Panc1 (cell line): ENCODE measurements at regions not wholly inside any gene's neighbourhood (a gene's known extent, or its start where the extent isn't known, plus 50 kb on each side); places are given as distances from the start of the nearest gene placed in this dataset.

Experiments used
- ATAC-seq: fragments of 200-7000 bp; cut with Tn5 transposase; 2 replicates; pipeline ENCODE4 v1.9.1; 2020; ENCODE audit warnings: mild to moderate bottlenecking, moderate library complexity
- BruUV-seq: library from RNA; stranded (reverse); fragments of 400-500 nt; replicated peaks from 2 replicates; lab custom pipeline; 2021; lab: Mats Ljungman, UMichigan
- CTCF ChIA-PET: fragments of 300-600 bp; sonication (Branson Sonifier 250); formaldehyde crosslinking; loops from one replicate; lab custom pipeline; 2022; ENCODE audit warnings: antibody characterized with exemption; lab: Charles Lee
- POLR2A ChIA-PET: fragments of 300-600 bp; sonication (Branson Sonifier 250); formaldehyde crosslinking; loops from one replicate; lab custom pipeline; 2022; ENCODE audit warnings: antibody characterized with exemption; lab: Charles Lee
- DNase-seq: peaks from one replicate; pipeline ENCODE4 v3.0.0-alpha.2; 2010; ENCODE audit warnings: low read depth, low spot score
- H3K27ac ChIP-seq: 2 replicates; pipeline ENCODE4 v1.5.1; 2011; ENCODE audit warnings: mild to moderate bottlenecking, low read length, inconsistent platforms
- H3K27me3 ChIP-seq: fragments of 200-500 bp; sonication (Bioruptor generic); 2 replicates; pipeline ENCODE4 v1.6.0; 2014; ENCODE audit warnings: low read length, inconsistent platforms; ENCODE audit not compliant: control insufficient read depth, insufficient read depth
- H3K36me3 ChIP-seq: fragments of 200-500 bp; sonication (Bioruptor generic); 2 replicates; pipeline ENCODE4 v1.5.1; 2014; ENCODE audit warnings: inconsistent platforms, mild to moderate bottlenecking, low read length, moderate library complexity; ENCODE audit not compliant: control insufficient read depth, insufficient read depth
- H3K4me1 ChIP-seq: 2 replicates; pipeline ENCODE4 v1.5.1; 2011; ENCODE audit warnings: inconsistent platforms, mild to moderate bottlenecking, low read length, moderate library complexity; ENCODE audit not compliant: control insufficient read depth, insufficient read depth
- H3K4me3 ChIP-seq, 2 experiments: 2 replicates each; pipeline ENCODE4 v1.5.1; 2011 to 2012; ENCODE audit warnings: low read depth in 2 of 2, low read length in 2 of 2, mild to moderate bottlenecking in 2 of 2, inconsistent platforms in 1 of 2, moderate library complexity in 1 of 2
- H3K9me3 ChIP-seq: fragments of 200-500 bp; sonication (Bioruptor generic); 2 replicates; pipeline ENCODE4 v1.5.1; 2014; ENCODE audit warnings: low read depth, mild to moderate bottlenecking, inconsistent platforms, low read length, moderate library complexity; ENCODE audit not compliant: control insufficient read depth, insufficient read depth
- POLR2AphosphoS5 ChIP-seq: IDR thresholded peaks from 2 replicates; pipeline ENCODE4 v1.6.1; 2012; ENCODE audit warnings: mild to moderate bottlenecking, low read depth, low read length, moderate library complexity
- SIN3A ChIP-seq: IDR thresholded peaks from 2 replicates; pipeline ENCODE4 v1.6.1; 2012; ENCODE audit warnings: low read depth, mild to moderate bottlenecking, low read length, moderate library complexity, borderline replicate concordance; ENCODE audit not compliant: insufficient read depth
- TCF7L2 ChIP-seq: IDR thresholded peaks from 2 replicates; pipeline ENCODE4 v1.6.1; 2011; ENCODE audit warnings: mild to moderate bottlenecking, low read depth, low read length, inconsistent platforms
- in situ Hi-C: cut with HindIII; loops from 2 replicates; pipeline ENCODE4 v1.10.0; 2016; ENCODE audit warnings: low sequenced_read_pairs, low pct_unique_long_range_greater_than_20kb
- intact Hi-C: fragments of 100-400 bp; cut with micrococcal nuclease; formaldehyde crosslinking; loops from one replicate; pipeline ENCODE4 v1.10.0; 2022; ENCODE audit not compliant: unreplicated experiment
- TF ChIP-seq, protein P1 (sequence below): fragments of 450-650 bp; IDR thresholded peaks from 2 replicates; pipeline ENCODE4 v1.5.1; 2017; ENCODE audit warnings: mild to moderate bottlenecking
- TF ChIP-seq, protein P2 (sequence below), 2 experiments: IDR thresholded peaks; 2 replicates each; pipeline ENCODE4 v1.6.1; 2011 to 2012; ENCODE audit warnings: low read depth in 2 of 2, control low read depth in 1 of 2, low read length in 1 of 2, mild to moderate bottlenecking in 1 of 2, moderate library complexity in 1 of 2; ENCODE audit not compliant: insufficient read depth in 1 of 2

DNA sequence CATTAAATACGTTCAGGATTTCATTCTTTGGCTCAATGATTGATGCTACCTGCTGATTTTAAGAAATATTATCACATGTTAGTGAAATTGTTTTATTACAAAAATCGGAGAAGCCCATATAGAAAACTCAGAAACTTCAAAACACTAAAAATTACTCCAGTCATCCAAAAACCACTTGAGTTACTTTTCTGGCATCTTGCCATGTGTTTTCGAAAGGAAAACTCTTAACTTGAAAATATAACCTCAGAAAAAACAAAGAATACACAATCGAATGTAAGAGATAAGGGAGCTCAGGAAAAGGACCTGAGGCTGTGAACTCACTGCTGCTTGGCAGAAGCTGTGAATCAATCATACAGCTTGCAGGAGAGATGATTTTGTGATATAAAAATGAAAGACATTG lies 151.3 kb upstream of the SLITRK3 start:
- ChIA-PET CTCF (no interaction called here), POLR2A (no interaction called here)
- in situ Hi-C loops (no loop called here), intact Hi-C loops (no loop called here)
- Histone ChIP-seq H3K4me1 (no peaks in the 10 kb centered on the region), H3K4me3 (no peak overlapping the region), H3K9me3 (no peaks in the 10 kb centered on the region), H3K27me3 (no peaks in the 10 kb centered on the region), H3K27ac (no peak overlapping the region), H3K36me3 (no peaks in the 10 kb centered on the region)
- DNase-seq (no peak), ATAC-seq (no peak)
- no TSS peak for BruUV-seq
- TF ChIP-seq, protein P1, sequence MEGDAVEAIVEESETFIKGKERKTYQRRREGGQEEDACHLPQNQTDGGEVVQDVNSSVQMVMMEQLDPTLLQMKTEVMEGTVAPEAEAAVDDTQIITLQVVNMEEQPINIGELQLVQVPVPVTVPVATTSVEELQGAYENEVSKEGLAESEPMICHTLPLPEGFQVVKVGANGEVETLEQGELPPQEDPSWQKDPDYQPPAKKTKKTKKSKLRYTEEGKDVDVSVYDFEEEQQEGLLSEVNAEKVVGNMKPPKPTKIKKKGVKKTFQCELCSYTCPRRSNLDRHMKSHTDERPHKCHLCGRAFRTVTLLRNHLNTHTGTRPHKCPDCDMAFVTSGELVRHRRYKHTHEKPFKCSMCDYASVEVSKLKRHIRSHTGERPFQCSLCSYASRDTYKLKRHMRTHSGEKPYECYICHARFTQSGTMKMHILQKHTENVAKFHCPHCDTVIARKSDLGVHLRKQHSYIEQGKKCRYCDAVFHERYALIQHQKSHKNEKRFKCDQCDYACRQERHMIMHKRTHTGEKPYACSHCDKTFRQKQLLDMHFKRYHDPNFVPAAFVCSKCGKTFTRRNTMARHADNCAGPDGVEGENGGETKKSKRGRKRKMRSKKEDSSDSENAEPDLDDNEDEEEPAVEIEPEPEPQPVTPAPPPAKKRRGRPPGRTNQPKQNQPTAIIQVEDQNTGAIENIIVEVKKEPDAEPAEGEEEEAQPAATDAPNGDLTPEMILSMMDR: no peak
- TF ChIP-seq, protein P2, sequence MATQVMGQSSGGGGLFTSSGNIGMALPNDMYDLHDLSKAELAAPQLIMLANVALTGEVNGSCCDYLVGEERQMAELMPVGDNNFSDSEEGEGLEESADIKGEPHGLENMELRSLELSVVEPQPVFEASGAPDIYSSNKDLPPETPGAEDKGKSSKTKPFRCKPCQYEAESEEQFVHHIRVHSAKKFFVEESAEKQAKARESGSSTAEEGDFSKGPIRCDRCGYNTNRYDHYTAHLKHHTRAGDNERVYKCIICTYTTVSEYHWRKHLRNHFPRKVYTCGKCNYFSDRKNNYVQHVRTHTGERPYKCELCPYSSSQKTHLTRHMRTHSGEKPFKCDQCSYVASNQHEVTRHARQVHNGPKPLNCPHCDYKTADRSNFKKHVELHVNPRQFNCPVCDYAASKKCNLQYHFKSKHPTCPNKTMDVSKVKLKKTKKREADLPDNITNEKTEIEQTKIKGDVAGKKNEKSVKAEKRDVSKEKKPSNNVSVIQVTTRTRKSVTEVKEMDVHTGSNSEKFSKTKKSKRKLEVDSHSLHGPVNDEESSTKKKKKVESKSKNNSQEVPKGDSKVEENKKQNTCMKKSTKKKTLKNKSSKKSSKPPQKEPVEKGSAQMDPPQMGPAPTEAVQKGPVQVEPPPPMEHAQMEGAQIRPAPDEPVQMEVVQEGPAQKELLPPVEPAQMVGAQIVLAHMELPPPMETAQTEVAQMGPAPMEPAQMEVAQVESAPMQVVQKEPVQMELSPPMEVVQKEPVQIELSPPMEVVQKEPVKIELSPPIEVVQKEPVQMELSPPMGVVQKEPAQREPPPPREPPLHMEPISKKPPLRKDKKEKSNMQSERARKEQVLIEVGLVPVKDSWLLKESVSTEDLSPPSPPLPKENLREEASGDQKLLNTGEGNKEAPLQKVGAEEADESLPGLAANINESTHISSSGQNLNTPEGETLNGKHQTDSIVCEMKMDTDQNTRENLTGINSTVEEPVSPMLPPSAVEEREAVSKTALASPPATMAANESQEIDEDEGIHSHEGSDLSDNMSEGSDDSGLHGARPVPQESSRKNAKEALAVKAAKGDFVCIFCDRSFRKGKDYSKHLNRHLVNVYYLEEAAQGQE (IDR thresholded peaks at IDR 0.05; ENCODE audit: insufficient read depth in 1 of 2, low read depth in 2 of 2, low read length in 1 of 2): no peak
- TF ChIP-seq TCF7L2: no peak

DNA sequence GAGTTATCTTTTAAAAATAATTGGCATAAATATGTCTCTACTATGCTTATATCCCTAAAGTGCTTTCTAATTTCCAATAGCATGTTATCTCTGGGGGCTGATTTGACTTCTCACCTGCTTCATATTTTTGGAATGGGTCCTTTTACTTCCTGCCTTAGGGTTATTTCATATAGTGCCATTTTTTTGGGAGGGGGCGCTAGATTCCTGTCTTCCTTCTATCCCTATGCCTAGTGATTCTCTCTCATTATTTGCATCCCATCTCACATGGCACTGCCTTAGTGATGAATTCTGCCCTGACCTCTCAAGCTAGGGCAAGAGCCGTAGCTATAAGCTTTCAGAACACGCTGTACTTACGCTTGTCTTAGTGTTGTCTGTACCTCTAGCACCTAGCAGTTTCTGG lies 150.3 kb upstream of the SLITRK3 start:
- intact Hi-C loops (no loop called here), in situ Hi-C loops (no loop called here)
- ChIA-PET CTCF (no interaction called here), POLR2A (no interaction called here)
- Histone ChIP-seq H3K4me3 (no peak overlapping the region), H3K27me3 (no peaks in the 10 kb centered on the region), H3K27ac (no peak overlapping the region), H3K4me1 (no peaks in the 10 kb centered on the region), H3K36me3 (no peaks in the 10 kb centered on the region), H3K9me3 (no peaks in the 10 kb centered on the region)
- no TSS peak for BruUV-seq
- no peak for TF ChIP-seq POLR2AphosphoS5
- TF ChIP-seq, protein P1: peak; percentile 9; the same call in 1 of the 2 replicates
- ATAC-seq (no peak), DNase-seq (no peak)

DNA sequence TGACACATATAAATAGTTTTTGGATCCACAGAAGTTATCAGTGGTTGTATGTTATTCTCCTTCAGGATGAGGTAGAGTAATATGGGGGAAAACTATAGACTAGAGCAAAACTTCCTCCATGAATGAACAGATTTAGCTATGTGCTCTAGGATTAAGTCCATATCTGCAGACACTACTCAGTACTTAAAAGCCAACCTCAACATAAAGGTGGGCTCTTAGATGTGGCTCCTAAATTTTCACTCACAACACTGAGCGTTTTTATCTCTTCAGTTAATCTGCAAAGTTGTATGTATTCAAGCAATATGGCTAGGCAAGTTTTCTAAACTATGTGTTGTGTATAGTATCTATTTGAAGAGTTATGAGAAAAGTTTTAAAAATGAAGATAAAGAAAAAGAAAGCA lies 147.0 kb upstream of the SLITRK3 start:
- no peaks in the 10 kb centered on the region for H3K9me3 ChIP-seq
- H3K27ac ChIP-seq: no peak overlapping the region
- intact Hi-C loops (no loop called here), in situ Hi-C loops (no loop called here)
- CTCF ChIA-PET: no interaction called here
- POLR2A ChIA-PET: no interaction called here
- H3K4me1 ChIP-seq: no peaks in the 10 kb centered on the region
- TF ChIP-seq TCF7L2: no peak
- TF ChIP-seq, protein P1: no peak
- TF ChIP-seq, protein P2 (IDR thresholded peaks at IDR 0.05; ENCODE audit: insufficient read depth in 1 of 2, low read depth in 2 of 2, low read length in 1 of 2): no peak
- TF ChIP-seq POLR2AphosphoS5: no peak
- no peak for TF ChIP-seq SIN3A
- DNase-seq (no peak), ATAC-seq (no peak)
- no TSS peak for BruUV-seq
- H3K4me3 ChIP-seq: peak overlapping the region in 1 of 2 experiments; percentile 46; a peak in 3 of 4 replicates
- no peaks in the 10 kb centered on the region for H3K36me3 ChIP-seq
- no peaks in the 10 kb centered on the region for H3K27me3 ChIP-seq
